ENCODE measurements at regions not wholly inside any gene's neighbourhood (a gene's known extent, or its start where the extent isn't known, plus 50 kb on each side); places are given as distances from the start of the nearest gene placed in this dataset.

DNA sequence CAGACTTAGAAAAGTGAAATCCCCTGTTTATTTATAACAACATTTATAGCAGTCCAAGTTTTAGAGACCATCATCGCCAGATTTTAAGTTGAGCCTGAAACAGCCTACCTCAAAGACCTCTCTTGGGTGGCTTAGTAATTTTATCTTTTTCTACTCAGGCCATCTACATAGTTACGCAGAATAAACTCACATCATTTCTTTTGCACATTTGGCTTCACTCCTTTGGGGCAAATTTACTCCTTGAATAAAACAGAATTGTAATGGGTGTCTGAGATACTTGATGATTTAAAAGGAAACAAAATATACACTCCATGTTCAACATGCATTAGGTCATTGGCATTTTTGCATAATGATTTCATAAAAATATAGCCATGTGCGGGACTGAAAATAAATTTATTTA is 104.7 kb upstream of the TSPAN8 start:
- Histone ChIP-seq H3K4me1 (no peaks in the 10 kb centered on the region), H3K36me3 (no peaks in the 10 kb centered on the region), H3K4me3 (no peak overlapping the region), H3K9me3 (no peaks in the 10 kb centered on the region), H3K27ac (no peak overlapping the region), H3K27me3 (no peaks in the 10 kb centered on the region)
- 74% methylated on average over 3 of the region's 3 CpGs for WGBS (ENCODE audit: insufficient coverage, low coverage, low lambda C conversion rate, missing lambda C conversion rate)
- ATAC-seq: no peak
- intact Hi-C loops (cut with DNase I): no loop called here
- TF ChIP-seq, protein P1, sequence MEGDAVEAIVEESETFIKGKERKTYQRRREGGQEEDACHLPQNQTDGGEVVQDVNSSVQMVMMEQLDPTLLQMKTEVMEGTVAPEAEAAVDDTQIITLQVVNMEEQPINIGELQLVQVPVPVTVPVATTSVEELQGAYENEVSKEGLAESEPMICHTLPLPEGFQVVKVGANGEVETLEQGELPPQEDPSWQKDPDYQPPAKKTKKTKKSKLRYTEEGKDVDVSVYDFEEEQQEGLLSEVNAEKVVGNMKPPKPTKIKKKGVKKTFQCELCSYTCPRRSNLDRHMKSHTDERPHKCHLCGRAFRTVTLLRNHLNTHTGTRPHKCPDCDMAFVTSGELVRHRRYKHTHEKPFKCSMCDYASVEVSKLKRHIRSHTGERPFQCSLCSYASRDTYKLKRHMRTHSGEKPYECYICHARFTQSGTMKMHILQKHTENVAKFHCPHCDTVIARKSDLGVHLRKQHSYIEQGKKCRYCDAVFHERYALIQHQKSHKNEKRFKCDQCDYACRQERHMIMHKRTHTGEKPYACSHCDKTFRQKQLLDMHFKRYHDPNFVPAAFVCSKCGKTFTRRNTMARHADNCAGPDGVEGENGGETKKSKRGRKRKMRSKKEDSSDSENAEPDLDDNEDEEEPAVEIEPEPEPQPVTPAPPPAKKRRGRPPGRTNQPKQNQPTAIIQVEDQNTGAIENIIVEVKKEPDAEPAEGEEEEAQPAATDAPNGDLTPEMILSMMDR (IDR thresholded peaks at IDR 0.05): no peak
- no peak for TF ChIP-seq POLR2A (IDR thresholded peaks at IDR 0.05)
- DNase-seq: no peak

DNA sequence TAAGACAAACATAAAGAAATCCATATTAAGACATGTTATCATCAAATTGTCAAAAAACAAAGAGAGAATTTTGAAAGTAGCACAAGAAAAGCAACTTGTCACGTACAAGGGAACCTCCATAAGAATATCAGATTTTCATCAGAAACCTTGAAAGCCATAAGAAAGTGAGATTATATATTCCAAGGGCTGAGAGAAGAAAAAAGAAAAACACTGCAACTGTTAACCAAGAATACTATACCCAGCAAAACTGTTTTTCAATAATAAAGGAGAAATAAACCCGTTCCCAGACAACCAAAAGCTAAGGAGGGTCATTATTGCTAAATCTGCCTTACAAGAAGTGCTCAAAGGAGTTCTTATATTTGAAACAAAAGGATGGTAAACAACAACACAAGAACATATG is 94.7 kb upstream of the TSPAN8 start:
- ATAC-seq (no peak), DNase-seq (no peak)
- no peak overlapping the region for H3K27ac ChIP-seq
- WGBS (ENCODE audit: insufficient coverage, low coverage, low lambda C conversion rate, missing lambda C conversion rate): 44% methylated on average over 2 of the region's 2 CpGs
- no peaks in the 10 kb centered on the region for H3K4me1 ChIP-seq
- H3K9me3 ChIP-seq: no peaks in the 10 kb centered on the region
- no peak overlapping the region for H3K4me3 ChIP-seq
- H3K36me3 ChIP-seq: no peaks in the 10 kb centered on the region
- TF ChIP-seq POLR2A (IDR thresholded peaks at IDR 0.05): no peak
- TF ChIP-seq, protein P1 (IDR thresholded peaks at IDR 0.05): no peak
- no peaks in the 10 kb centered on the region for H3K27me3 ChIP-seq
- intact Hi-C loops (cut with DNase I): no loop called here

DNA sequence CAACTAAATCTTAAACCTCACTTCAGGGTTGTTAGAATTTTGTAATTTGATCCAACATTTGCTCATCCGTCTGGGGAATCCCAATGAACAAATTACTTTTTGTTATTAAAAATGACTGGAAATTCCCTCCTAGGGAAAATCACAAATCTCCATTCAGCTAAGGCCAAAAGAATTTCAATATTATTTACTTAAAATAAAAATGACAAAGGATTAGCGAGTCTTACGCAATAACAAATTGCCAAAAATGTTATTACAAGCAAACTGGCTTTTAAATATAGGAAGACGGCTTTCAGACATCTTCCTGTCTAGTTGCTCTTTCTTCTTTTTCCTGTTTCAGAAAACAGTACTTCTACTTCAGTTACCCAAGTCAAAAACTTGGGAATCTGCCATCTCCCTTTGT is 92.4 kb upstream of the TSPAN8 start:
- H3K27ac ChIP-seq: no peak overlapping the region
- no peaks in the 10 kb centered on the region for H3K36me3 ChIP-seq
- ATAC-seq (no peak), DNase-seq (no peak)
- H3K27me3 ChIP-seq: no peaks in the 10 kb centered on the region
- no peaks in the 10 kb centered on the region for H3K9me3 ChIP-seq
- TF ChIP-seq, protein P1 (IDR thresholded peaks at IDR 0.05): no peak
- TF ChIP-seq POLR2A (IDR thresholded peaks at IDR 0.05): no peak
- 74% methylated on average over 4 of the region's 4 CpGs for WGBS (ENCODE audit: insufficient coverage, low coverage, low lambda C conversion rate, missing lambda C conversion rate)
- no peaks in the 10 kb centered on the region for H3K4me1 ChIP-seq
- no peak overlapping the region for H3K4me3 ChIP-seq
- intact Hi-C loops (cut with DNase I): no loop called here

DNA sequence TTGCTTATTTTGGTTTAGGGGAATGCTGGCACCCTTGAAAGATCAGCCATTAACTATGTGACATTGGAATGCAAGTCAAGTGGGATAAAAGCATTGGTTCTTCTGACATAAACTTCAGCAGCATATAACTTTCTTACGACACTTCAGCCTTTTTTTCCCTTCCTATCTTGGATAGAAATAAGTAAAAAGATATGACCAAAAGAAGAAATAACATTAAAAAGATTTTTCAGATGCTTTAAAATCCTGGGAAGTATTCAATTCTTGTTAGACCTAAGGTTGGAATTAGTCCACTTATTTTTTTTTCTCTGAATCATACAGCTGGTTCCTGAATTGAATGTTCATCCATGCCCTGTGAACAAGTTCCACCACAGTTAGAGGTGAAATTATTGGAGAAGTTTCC is 85.6 kb upstream of the TSPAN8 start:
- DNase-seq (no peak), ATAC-seq (no peak)
- TF ChIP-seq, protein P1 (IDR thresholded peaks at IDR 0.05): no peak
- no peak for TF ChIP-seq POLR2A (IDR thresholded peaks at IDR 0.05)
- Histone ChIP-seq H3K4me3 (no peak overlapping the region), H3K4me1 (no peaks in the 10 kb centered on the region), H3K27ac (no peak overlapping the region), H3K27me3 (no peaks in the 10 kb centered on the region), H3K36me3 (no peaks in the 10 kb centered on the region), H3K9me3 (no peaks in the 10 kb centered on the region)
- intact Hi-C loops (cut with DNase I): no loop called here
- WGBS (ENCODE audit: insufficient coverage, low coverage, low lambda C conversion rate, missing lambda C conversion rate): 50% methylated on average over 1 of the region's 1 CpG

DNA sequence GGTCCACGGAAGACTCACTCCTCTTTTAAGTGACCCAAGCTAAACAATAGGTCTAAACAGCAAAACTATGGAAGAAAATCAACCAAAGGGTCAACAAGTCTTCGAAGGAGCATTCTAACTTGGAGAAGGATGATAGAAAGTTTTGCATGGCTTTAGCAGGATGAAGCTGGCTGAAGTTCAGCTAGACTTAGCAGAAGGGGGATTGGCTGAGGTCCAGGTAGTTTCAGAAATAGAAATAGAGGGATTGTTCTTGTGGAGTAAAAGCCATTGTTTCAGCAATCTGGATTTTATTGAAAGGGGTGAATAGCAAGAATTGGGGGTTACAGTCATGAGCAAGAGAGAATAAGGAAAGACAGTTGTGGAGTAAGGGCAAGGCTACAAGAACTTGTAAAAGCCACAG is 84.7 kb upstream of the TSPAN8 start:
- no peaks in the 10 kb centered on the region for H3K27me3 ChIP-seq
- TF ChIP-seq, protein P1 (IDR thresholded peaks at IDR 0.05): no peak
- no peak for TF ChIP-seq POLR2A (IDR thresholded peaks at IDR 0.05)
- no peak for ATAC-seq
- H3K9me3 ChIP-seq: no peaks in the 10 kb centered on the region
- no peak overlapping the region for H3K27ac ChIP-seq
- intact Hi-C loops (cut with DNase I): no loop called here
- no peaks in the 10 kb centered on the region for H3K36me3 ChIP-seq
- DNase-seq: no peak
- H3K4me3 ChIP-seq: no peak overlapping the region
- WGBS (ENCODE audit: insufficient coverage, low coverage, low lambda C conversion rate, missing lambda C conversion rate): 54% methylated on average over 2 of the region's 2 CpGs
- no peaks in the 10 kb centered on the region for H3K4me1 ChIP-seq
